Epidermal melanocyte (primary cell): ENCODE measurements at regions not wholly inside any gene's neighbourhood (a gene's known extent, or its start where the extent isn't known, plus 50 kb on each side); places are given as distances from the start of the nearest gene placed in this dataset.
"Not testable (repeated sequence)": the region's sequence is repeated elsewhere in the genome, so short reads cannot be mapped to it uniquely, and the experiment has no call there.

Experiments
- DNase-seq: peaks from one replicate; pipeline ENCODE4 v3.0.0; 2011; ENCODE audit warnings: low spot score; ENCODE audit not compliant: insufficient read length

GRCh38 chr17:64728041-64728695, 66.1 kb upstream of the SMURF2 start:
- no peak for DNase-seq

GRCh38 chr17:64726025-64726424, 63.9 kb upstream of the SMURF2 start:
- DNase-seq: not testable (repeated sequence)

GRCh38 chr17:64724246-64724645, 62.1 kb upstream of the SMURF2 start:
- DNase-seq: not testable (repeated sequence)

GRCh38 chr17:64723781-64724180, 61.7 kb upstream of the SMURF2 start:
- no peak for DNase-seq

GRCh38 chr17:64721556-64721955, 59.4 kb upstream of the SMURF2 start:
- DNase-seq: not testable (repeated sequence)

GRCh38 chr17:64720253-64720652, 58.1 kb upstream of the SMURF2 start:
- DNase-seq: not testable (repeated sequence)

GRCh38 chr17:64719517-64719916, 57.4 kb upstream of the SMURF2 start:
- DNase-seq: not testable (repeated sequence)

- not testable (repeated sequence) for DNase-seq
Measured at GRCh38 chr17:64718816-64719215, 56.7 kb upstream of the SMURF2 start.

- no peak for DNase-seq
Measured at GRCh38 chr17:64718058-64718457, 56.0 kb upstream of the SMURF2 start.

GRCh38 chr17:64716496-64716895, 54.4 kb upstream of the SMURF2 start:
- not testable (repeated sequence) for DNase-seq

- DNase-seq: not testable (repeated sequence)
Measured at GRCh38 chr17:64713786-64714185, 51.7 kb upstream of the SMURF2 start.

GRCh38 chr17:64712557-64713351, 50.6 kb upstream of the SMURF2 start:
- DNase-seq: peak; percentile 37
